ENCODE measurements at regions not wholly inside any gene's neighbourhood (a gene's known extent, or its start where the extent isn't known, plus 50 kb on each side); places are given as distances from the start of the nearest gene placed in this dataset.

DNA sequence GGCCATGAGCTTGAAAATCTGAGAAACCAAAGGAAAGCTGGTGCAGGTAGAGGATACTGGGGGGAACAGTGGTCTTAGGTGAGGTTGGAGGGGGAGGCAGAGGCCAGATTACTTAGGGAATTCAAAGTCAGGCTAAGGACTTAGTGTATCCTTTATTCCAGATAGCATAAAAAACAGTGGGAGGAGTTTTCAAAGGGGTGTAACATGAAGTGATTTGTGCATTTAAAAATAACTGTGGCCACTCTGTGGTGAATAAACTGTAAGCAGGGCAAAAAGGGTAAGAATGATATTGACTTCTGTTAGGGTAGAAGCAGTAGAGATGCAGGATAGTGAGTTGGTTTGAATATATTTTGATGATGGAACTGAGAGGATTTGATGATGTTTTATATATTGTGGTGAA, 313.2 kb downstream of the EMP1 start (continued):
- TF ChIP-seq, protein P1, sequence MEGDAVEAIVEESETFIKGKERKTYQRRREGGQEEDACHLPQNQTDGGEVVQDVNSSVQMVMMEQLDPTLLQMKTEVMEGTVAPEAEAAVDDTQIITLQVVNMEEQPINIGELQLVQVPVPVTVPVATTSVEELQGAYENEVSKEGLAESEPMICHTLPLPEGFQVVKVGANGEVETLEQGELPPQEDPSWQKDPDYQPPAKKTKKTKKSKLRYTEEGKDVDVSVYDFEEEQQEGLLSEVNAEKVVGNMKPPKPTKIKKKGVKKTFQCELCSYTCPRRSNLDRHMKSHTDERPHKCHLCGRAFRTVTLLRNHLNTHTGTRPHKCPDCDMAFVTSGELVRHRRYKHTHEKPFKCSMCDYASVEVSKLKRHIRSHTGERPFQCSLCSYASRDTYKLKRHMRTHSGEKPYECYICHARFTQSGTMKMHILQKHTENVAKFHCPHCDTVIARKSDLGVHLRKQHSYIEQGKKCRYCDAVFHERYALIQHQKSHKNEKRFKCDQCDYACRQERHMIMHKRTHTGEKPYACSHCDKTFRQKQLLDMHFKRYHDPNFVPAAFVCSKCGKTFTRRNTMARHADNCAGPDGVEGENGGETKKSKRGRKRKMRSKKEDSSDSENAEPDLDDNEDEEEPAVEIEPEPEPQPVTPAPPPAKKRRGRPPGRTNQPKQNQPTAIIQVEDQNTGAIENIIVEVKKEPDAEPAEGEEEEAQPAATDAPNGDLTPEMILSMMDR (IDR thresholded peaks at IDR 0.05 in 2 of 3, conservative IDR thresholded peaks at IDR 0.05 in 1 of 3; ENCODE audit: control insufficient read depth in 2 of 3, extremely low read depth in 1 of 3, insufficient read depth in 1 of 3, low read depth in 3 of 3, low read length in 3 of 3), result no peak
- TF ChIP-seq FOXM1 (IDR thresholded peaks at IDR 0.05; ENCODE audit: low read depth, low read length), result no peak
- TF ChIP-seq NR2C2 (IDR thresholded peaks at IDR 0.05; ENCODE audit: borderline replicate concordance, control insufficient read depth, insufficient read length, low read depth), result no peak
- TF ChIP-seq, protein P2, sequence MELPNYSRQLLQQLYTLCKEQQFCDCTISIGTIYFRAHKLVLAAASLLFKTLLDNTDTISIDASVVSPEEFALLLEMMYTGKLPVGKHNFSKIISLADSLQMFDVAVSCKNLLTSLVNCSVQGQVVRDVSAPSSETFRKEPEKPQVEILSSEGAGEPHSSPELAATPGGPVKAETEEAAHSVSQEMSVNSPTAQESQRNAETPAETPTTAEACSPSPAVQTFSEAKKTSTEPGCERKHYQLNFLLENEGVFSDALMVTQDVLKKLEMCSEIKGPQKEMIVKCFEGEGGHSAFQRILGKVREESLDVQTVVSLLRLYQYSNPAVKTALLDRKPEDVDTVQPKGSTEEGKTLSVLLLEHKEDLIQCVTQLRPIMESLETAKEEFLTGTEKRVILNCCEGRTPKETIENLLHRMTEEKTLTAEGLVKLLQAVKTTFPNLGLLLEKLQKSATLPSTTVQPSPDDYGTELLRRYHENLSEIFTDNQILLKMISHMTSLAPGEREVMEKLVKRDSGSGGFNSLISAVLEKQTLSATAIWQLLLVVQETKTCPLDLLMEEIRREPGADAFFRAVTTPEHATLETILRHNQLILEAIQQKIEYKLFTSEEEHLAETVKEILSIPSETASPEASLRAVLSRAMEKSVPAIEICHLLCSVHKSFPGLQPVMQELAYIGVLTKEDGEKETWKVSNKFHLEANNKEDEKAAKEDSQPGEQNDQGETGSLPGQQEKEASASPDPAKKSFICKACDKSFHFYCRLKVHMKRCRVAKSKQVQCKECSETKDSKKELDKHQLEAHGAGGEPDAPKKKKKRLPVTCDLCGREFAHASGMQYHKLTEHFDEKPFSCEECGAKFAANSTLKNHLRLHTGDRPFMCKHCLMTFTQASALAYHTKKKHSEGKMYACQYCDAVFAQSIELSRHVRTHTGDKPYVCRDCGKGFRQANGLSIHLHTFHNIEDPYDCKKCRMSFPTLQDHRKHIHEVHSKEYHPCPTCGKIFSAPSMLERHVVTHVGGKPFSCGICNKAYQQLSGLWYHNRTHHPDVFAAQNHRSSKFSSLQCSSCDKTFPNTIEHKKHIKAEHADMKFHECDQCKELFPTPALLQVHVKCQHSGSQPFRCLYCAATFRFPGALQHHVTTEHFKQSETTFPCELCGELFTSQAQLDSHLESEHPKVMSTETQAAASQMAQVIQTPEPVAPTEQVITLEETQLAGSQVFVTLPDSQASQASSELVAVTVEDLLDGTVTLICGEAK (IDR thresholded peaks at IDR 0.05; ENCODE audit: borderline replicate concordance), result no peak
- TF ChIP-seq YY1 (IDR thresholded peaks at IDR 0.05; ENCODE audit: low read depth, low read length), result no peak
- TF ChIP-seq ZNF384 (IDR thresholded peaks at IDR 0.05; ENCODE audit: borderline replicate concordance, low read depth, low read length), result no peak
- no peak for TF ChIP-seq WRNIP1 (IDR thresholded peaks at IDR 0.05; ENCODE audit: borderline replicate concordance, low read depth, low read length)
- TF ChIP-seq, protein P3, sequence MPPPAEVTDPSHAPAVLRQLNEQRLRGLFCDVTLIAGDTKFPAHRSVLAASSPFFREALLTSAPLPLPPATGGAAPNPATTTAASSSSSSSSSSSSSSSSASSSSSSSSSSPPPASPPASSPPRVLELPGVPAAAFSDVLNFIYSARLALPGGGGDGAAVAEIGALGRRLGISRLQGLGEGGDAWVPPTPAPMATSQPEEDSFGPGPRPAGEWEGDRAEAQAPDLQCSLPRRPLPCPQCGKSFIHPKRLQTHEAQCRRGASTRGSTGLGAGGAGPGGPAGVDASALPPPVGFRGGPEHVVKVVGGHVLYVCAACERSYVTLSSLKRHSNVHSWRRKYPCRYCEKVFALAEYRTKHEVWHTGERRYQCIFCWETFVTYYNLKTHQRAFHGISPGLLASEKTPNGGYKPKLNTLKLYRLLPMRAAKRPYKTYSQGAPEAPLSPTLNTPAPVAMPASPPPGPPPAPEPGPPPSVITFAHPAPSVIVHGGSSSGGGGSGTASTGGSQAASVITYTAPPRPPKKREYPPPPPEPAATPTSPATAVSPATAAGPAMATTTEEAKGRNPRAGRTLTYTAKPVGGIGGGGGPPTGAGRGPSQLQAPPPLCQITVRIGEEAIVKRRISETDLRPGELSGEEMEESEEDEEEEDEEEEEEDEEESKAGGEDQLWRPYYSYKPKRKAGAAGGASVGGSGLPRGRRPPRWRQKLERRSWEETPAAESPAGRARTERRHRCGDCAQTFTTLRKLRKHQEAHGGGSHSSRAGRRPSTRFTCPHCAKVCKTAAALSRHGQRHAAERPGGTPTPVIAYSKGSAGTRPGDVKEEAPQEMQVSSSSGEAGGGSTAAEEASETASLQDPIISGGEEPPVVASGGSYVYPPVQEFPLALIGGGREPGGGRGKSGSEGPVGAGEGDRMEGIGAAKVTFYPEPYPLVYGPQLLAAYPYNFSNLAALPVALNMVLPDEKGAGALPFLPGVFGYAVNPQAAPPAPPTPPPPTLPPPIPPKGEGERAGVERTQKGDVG (CRISPR knock-in tag; IDR thresholded peaks at IDR 0.05), result no peak
- TF ChIP-seq, protein P4, sequence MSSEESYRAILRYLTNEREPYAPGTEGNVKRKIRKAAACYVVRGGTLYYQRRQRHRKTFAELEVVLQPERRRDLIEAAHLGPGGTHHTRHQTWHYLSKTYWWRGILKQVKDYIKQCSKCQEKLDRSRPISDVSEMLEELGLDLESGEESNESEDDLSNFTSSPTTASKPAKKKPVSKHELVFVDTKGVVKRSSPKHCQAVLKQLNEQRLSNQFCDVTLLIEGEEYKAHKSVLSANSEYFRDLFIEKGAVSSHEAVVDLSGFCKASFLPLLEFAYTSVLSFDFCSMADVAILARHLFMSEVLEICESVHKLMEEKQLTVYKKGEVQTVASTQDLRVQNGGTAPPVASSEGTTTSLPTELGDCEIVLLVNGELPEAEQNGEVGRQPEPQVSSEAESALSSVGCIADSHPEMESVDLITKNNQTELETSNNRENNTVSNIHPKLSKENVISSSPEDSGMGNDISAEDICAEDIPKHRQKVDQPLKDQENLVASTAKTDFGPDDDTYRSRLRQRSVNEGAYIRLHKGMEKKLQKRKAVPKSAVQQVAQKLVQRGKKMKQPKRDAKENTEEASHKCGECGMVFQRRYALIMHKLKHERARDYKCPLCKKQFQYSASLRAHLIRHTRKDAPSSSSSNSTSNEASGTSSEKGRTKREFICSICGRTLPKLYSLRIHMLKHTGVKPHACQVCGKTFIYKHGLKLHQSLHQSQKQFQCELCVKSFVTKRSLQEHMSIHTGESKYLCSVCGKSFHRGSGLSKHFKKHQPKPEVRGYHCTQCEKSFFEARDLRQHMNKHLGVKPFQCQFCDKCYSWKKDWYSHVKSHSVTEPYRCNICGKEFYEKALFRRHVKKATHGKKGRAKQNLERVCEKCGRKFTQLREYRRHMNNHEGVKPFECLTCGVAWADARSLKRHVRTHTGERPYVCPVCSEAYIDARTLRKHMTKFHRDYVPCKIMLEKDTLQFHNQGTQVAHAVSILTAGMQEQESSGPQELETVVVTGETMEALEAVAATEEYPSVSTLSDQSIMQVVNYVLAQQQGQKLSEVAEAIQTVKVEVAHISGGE (CRISPR knock-in tag; IDR thresholded peaks at IDR 0.05), result no peak

All from GM12878 (cell line).